K562 (cell line): ENCODE measurements at regions not wholly inside any gene's neighbourhood (a gene's known extent, or its start where the extent isn't known, plus 50 kb on each side); places are given as distances from the start of the nearest gene placed in this dataset.

Source experiments
- ATAC-seq: fragments of 200-7000 bp; cut with Tn5 transposase; 3 replicates; pipeline ENCODE4 v1.9.1; 2020; ENCODE audit warnings: moderate library complexity
- BruUV-seq: library from RNA; stranded (reverse); fragments of 400-500 nt; replicated peaks from 2 replicates; lab custom pipeline; 2021; lab: Mats Ljungman, UMichigan
- CTCF ChIA-PET: fragments of 300-600 bp; formaldehyde crosslinking; extraction: SDS; loops from one replicate; lab custom pipeline; 2021; ENCODE audit warnings: low intra/inter-chr PET ratio; lab: Yijun Ruan, JAX
- POLR2A ChIA-PET: fragments of 300-600, 350-650 bp; sonication (Branson Sonifier 250); formaldehyde crosslinking; extraction: SDS; loops from one replicate; lab custom pipeline; 2021; ENCODE audit warnings: antibody characterized with exemption, inconsistent platforms; lab: Yijun Ruan, JAX
- DNase-seq, 4 experiments: peaks; one replicate each; pipeline versions ENCODE4 v3.0.0 to v3.0.0-alpha.2; 2011 to 2018; ENCODE audit warnings: low spot score in 3 of 4, mixed read lengths in 3 of 4; ENCODE audit errors: extremely low read depth in 1 of 4
- FAIRE-seq: peaks from 2 replicates; lab custom pipeline; 2011; peaks lifted over from hg19 to GRCh38; lab: Jason Lieb, UNC
- H2AFZ ChIP-seq: 2 replicates; pipeline ENCODE4 v1.6.0; 2011; ENCODE audit warnings: low read depth, low read length, control low read depth, inconsistent platforms
- H3K27ac ChIP-seq: fragments of 200-600 bp; 3 replicates; pipeline ENCODE4 v1.8.0; 2011; ENCODE audit warnings: low read depth, mild to moderate bottlenecking, control low read depth, inconsistent platforms, low read length, moderate library complexity, mixed read lengths; ENCODE audit errors: extremely low read depth
- H3K27me3 ChIP-seq, 2 experiments: fragments of 300-600 bp in 1 of 2; 2 replicates in 1 of 2; 3 replicates in 1 of 2; pipeline versions ENCODE4 v1.6.0 to v1.8.0; 2011; ENCODE audit warnings: inconsistent platforms in 2 of 2, low read length in 2 of 2, mild to moderate bottlenecking in 1 of 2, mixed read lengths in 1 of 2, moderate library complexity in 1 of 2; ENCODE audit not compliant: control insufficient read depth in 2 of 2, insufficient read depth in 2 of 2
- H3K36me3 ChIP-seq: fragments of 300-600 bp; 3 replicates; pipeline ENCODE4 v1.8.0; 2011; ENCODE audit warnings: mild to moderate bottlenecking, low read length, inconsistent platforms; ENCODE audit not compliant: control insufficient read depth, insufficient read depth
- H3K4me1 ChIP-seq, 2 experiments: fragments of 200-600 bp in 1 of 2; replicated peaks in 1 of 2; 2 replicates in 1 of 2; 3 replicates in 1 of 2; pipeline versions ENCODE4 v1.5.1 to v1.8.0; 2011; ENCODE audit warnings: inconsistent platforms in 2 of 2, low read length in 2 of 2, mild to moderate bottlenecking in 1 of 2, mixed read lengths in 1 of 2, moderate library complexity in 1 of 2; ENCODE audit not compliant: control insufficient read depth in 2 of 2, insufficient read depth in 2 of 2
- H3K4me2 ChIP-seq: 2 replicates; pipeline ENCODE4 v1.6.1; 2011; ENCODE audit warnings: low read length, control low read depth, inconsistent platforms, mixed read lengths; ENCODE audit not compliant: insufficient read depth
- H3K4me3 ChIP-seq: fragments of 200-600 bp; sonication (generic), shearing (Covaris generic); 2 replicates; pipeline ENCODE4 v1.5.1; 2016; ENCODE audit warnings: control low read depth, inconsistent platforms
- H3K79me2 ChIP-seq: fragments of 200-600 bp; 3 replicates; pipeline ENCODE4 v1.8.0; 2011; ENCODE audit warnings: low read length, inconsistent platforms; ENCODE audit not compliant: control insufficient read depth, insufficient read depth
- H3K9ac ChIP-seq, 2 experiments: 2 replicates each; pipeline versions ENCODE4 v1.6.0 to v1.6.1; 2011; ENCODE audit warnings: low read depth in 2 of 2, low read length in 2 of 2, control low read depth in 1 of 2, inconsistent platforms in 1 of 2, mild to moderate bottlenecking in 1 of 2, mixed read lengths in 1 of 2; ENCODE audit not compliant: insufficient read depth in 1 of 2
- H3K9me1 ChIP-seq: one replicate; pipeline ENCODE4 v1.6.0; 2011; ENCODE audit warnings: inconsistent platforms, mild to moderate bottlenecking, low read length, moderate library complexity; ENCODE audit not compliant: control insufficient read depth, insufficient read depth
- H3K9me3 ChIP-seq: replicated peaks from 2 replicates; pipeline ENCODE4 v1.5.1; 2011; ENCODE audit warnings: low read depth, low read length, inconsistent platforms; ENCODE audit not compliant: control insufficient read depth, insufficient read depth
- H4K20me1 ChIP-seq: replicated peaks from 2 replicates; pipeline ENCODE4 v1.6.1; 2011; ENCODE audit warnings: low read length, inconsistent platforms, mixed read lengths; ENCODE audit not compliant: control insufficient read depth, insufficient read depth
- EHMT2 ChIP-seq: fragments of 450-650 bp; IDR thresholded peaks from 2 replicates; pipeline ENCODE4 v1.6.1; 2018; ENCODE audit warnings: antibody characterized with exemption
- GABPA ChIP-seq: fragments of 200-800 bp; sonication (Bioruptor generic); conservative IDR thresholded peaks from 2 replicates; pipeline ENCODE4 v1.6.1; 2016; ENCODE audit warnings: low read depth, missing genetic modification characterization, missing compliant biosample characterization
- JUND ChIP-seq, 2 experiments: IDR thresholded peaks; 2 replicates in 1 of 2; 3 replicates in 1 of 2; pipeline ENCODE4 v1.6.1; 2011; ENCODE audit warnings: borderline replicate concordance in 2 of 2, low read depth in 2 of 2, low read length in 2 of 2, improper control_type of control experiment in 1 of 2, missing biosample characterization in 1 of 2, missing genetic modification characterization in 1 of 2, missing genetic modification reagents in 1 of 2
- ZNF174 ChIP-seq: fragments of 250-450 bp; sonication (Bioruptor Pico); IDR thresholded peaks from 2 replicates; pipeline ENCODE4 v1.4.0; 2020; ENCODE audit warnings: mild to moderate bottlenecking
- ZNF217 ChIP-seq: sonication (generic); formaldehyde crosslinking; IDR thresholded peaks from 2 replicates; pipeline ENCODE4 v1.8.0; 2022; ENCODE audit warnings: mild to moderate bottlenecking, missing genetic modification reagents
- ZNF444 ChIP-seq: fragments of 250-450 bp; sonication (Bioruptor Pico); IDR thresholded peaks from 2 replicates; pipeline ENCODE4 v1.4.0; 2020; ENCODE audit warnings: mild to moderate bottlenecking, moderate library complexity
- WGBS: fragments of 100-300 bp; shearing (Covaris generic); methylation state at CpG from one replicate; pipeline ENCODE4 v1.1.6; 2016; ENCODE audit warnings: low coverage, mixed read lengths; ENCODE audit not compliant: insufficient coverage; ENCODE audit errors: missing lambda C conversion rate; 5-methylcytosine and 5-hydroxymethylcytosine counted together
- in situ Hi-C: fragments of 300-500 bp; cut with MboI; formaldehyde crosslinking; loops from 4 replicates; pipeline ENCODE4 v1.15.0; 2018; ENCODE audit warnings: inconsistent platforms, mixed read lengths
- intact Hi-C: fragments of 100-400 bp; cut with micrococcal nuclease; formaldehyde crosslinking; loops from 2 replicates; pipeline ENCODE4 v1.14.2; 2022
- TF ChIP-seq, protein P1 (sequence below): fragments of 450-650 bp; formaldehyde crosslinking; IDR thresholded peaks from 2 replicates; pipeline ENCODE4 v1.4.0; 2020; ENCODE audit warnings: mild to moderate bottlenecking, mixed read lengths
- TF ChIP-seq, protein P2 (sequence below): fragments of 250-450 bp; sonication (Bioruptor Pico); IDR thresholded peaks from 2 replicates; pipeline ENCODE4 v1.4.0; 2020; ENCODE audit warnings: borderline replicate concordance
- TF ChIP-seq, protein P3 (sequence below): sonication (generic); formaldehyde crosslinking; IDR thresholded peaks from 2 replicates; pipeline ENCODE4 v1.8.1; 2022; ENCODE audit warnings: missing genetic modification reagents
- TF ChIP-seq, protein P4 (sequence below): fragments of 250-450 bp; sonication (Bioruptor Pico); IDR thresholded peaks from 2 replicates; pipeline ENCODE4 v1.4.0; 2020

DNA sequence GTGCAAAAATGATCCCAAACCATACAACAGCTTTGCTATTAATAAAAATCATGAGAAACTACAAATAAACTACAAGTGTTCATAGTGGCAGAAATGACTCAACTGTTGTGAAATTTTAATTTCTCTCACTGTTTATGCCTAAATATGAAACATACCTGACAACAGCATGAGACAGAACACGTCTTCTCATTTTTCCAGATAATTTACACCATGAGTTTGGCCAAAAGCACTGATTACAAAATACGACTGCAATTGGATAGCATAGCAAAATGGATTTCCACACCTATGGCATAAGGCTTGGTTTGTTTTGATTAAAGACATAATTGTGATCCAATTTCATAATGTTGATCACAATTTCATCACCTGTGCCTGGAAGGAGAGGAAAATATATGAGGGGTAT lies 608.6 kb downstream of the GATA3 start (continued):
- TF ChIP-seq ZNF444 (CRISPR knock-in tag): no peak
- TF ChIP-seq, all 486 proteins: peak for 0

DNA sequence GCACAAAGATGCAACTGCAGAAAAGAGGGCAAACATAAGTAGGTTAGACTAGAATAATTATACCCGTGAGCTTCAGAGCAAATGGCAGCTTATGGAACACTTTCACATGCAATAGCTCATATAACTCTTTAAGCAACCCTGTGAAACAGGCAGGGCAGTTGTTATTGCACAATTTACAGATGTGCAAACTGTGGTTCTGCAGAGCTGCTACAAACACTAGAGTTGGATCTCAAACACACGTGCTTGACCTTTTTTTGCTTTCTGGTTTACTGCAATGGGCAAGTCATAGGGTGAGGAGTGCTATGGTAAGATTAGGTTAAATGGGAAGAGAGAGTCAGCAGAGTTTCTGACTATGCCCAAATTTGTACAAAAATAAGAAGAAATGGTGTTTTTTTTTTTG lies 610.8 kb downstream of the GATA3 start:
- no peaks in the 10 kb centered on the region for H4K20me1 ChIP-seq
- TF ChIP-seq EHMT2 (no peak), ZNF217 (CRISPR knock-in tag) (no peak), JUND (IDR thresholded peaks at IDR 0.05; ENCODE audit: borderline replicate concordance, low read depth, low read length) (no peak), JUND (tag; IDR thresholded peaks at IDR 0.05; ENCODE audit: borderline replicate concordance, low read depth, low read length) (no peak), GABPA (tag) (no peak), ZNF174 (CRISPR knock-in tag) (no peak)
- TF ChIP-seq, protein P1, sequence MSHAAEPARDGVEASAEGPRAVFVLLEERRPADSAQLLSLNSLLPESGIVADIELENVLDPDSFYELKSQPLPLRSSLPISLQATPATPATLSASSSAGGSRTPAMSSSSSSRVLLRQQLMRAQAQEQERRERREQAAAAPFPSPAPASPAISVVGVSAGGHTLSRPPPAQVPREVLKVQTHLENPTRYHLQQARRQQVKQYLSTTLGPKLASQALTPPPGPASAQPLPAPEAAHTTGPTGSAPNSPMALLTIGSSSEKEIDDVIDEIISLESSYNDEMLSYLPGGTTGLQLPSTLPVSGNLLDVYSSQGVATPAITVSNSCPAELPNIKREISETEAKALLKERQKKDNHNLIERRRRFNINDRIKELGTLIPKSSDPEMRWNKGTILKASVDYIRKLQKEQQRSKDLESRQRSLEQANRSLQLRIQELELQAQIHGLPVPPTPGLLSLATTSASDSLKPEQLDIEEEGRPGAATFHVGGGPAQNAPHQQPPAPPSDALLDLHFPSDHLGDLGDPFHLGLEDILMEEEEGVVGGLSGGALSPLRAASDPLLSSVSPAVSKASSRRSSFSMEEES (CRISPR knock-in tag): no peak
- TF ChIP-seq, protein P2, sequence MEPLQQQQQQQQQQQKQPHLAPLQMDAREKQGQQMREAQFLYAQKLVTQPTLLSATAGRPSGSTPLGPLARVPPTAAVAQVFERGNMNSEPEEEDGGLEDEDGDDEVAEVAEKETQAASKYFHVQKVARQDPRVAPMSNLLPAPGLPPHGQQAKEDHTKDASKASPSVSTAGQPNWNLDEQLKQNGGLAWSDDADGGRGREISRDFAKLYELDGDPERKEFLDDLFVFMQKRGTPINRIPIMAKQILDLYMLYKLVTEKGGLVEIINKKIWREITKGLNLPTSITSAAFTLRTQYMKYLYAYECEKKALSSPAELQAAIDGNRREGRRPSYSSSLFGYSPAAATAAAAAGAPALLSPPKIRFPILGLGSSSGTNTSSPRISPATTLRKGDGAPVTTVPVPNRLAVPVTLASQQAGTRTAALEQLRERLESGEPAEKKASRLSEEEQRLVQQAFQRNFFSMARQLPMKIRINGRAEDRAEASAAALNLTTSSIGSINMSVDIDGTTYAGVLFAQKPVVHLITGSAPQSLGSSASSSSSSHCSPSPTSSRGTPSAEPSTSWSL (CRISPR knock-in tag): no peak
- TF ChIP-seq, protein P3, sequence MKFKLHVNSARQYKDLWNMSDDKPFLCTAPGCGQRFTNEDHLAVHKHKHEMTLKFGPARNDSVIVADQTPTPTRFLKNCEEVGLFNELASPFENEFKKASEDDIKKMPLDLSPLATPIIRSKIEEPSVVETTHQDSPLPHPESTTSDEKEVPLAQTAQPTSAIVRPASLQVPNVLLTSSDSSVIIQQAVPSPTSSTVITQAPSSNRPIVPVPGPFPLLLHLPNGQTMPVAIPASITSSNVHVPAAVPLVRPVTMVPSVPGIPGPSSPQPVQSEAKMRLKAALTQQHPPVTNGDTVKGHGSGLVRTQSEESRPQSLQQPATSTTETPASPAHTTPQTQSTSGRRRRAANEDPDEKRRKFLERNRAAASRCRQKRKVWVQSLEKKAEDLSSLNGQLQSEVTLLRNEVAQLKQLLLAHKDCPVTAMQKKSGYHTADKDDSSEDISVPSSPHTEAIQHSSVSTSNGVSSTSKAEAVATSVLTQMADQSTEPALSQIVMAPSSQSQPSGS: no peak
- TF ChIP-seq, protein P4, sequence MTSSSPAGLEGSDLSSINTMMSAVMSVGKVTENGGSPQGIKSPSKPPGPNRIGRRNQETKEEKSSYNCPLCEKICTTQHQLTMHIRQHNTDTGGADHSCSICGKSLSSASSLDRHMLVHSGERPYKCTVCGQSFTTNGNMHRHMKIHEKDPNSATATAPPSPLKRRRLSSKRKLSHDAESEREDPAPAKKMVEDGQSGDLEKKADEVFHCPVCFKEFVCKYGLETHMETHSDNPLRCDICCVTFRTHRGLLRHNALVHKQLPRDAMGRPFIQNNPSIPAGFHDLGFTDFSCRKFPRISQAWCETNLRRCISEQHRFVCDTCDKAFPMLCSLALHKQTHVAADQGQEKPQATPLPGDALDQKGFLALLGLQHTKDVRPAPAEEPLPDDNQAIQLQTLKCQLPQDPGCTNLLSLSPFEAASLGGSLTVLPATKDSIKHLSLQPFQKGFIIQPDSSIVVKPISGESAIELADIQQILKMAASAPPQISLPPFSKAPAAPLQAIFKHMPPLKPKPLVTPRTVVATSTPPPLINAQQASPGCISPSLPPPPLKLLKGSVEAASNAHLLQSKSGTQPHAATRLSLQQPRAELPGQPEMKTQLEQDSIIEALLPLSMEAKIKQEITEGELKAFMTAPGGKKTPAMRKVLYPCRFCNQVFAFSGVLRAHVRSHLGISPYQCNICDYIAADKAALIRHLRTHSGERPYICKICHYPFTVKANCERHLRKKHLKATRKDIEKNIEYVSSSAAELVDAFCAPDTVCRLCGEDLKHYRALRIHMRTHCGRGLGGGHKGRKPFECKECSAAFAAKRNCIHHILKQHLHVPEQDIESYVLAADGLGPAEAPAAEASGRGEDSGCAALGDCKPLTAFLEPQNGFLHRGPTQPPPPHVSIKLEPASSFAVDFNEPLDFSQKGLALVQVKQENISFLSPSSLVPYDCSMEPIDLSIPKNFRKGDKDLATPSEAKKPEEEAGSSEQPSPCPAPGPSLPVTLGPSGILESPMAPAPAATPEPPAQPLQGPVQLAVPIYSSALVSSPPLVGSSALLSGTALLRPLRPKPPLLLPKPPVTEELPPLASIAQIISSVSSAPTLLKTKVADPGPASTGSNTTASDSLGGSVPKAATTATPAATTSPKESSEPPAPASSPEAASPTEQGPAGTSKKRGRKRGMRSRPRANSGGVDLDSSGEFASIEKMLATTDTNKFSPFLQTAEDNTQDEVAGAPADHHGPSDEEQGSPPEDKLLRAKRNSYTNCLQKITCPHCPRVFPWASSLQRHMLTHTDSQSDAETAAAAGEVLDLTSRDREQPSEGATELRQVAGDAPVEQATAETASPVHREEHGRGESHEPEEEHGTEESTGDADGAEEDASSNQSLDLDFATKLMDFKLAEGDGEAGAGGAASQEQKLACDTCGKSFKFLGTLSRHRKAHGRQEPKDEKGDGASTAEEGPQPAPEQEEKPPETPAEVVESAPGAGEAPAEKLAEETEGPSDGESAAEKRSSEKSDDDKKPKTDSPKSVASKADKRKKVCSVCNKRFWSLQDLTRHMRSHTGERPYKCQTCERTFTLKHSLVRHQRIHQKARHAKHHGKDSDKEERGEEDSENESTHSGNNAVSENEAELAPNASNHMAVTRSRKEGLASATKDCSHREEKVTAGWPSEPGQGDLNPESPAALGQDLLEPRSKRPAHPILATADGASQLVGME: no peak

More for the DNA sequence above, 610.8 kb downstream of the GATA3 start:
- 0% methylated on average over 2 of the region's 2 CpGs for WGBS
- Histone ChIP-seq H3K27me3 (no peaks in the 10 kb centered on the region), H3K4me3 (no peak overlapping the region), H3K27ac (no peak overlapping the region), H2AFZ (no peak overlapping the region), H3K4me2 (no peak overlapping the region), H3K79me2 (no peaks in the 10 kb centered on the region), H3K9me3 (no peaks in the 10 kb centered on the region), H3K9me1 (no peaks in the 10 kb centered on the region), H3K9ac (no peak overlapping the region), H3K36me3 (no peaks in the 10 kb centered on the region), H3K4me1 (no peaks in the 10 kb centered on the region)
- in situ Hi-C loops (no loop called here), intact Hi-C loops (no loop called here)
- no peak for ATAC-seq
- POLR2A ChIA-PET: no interaction called here
- CTCF ChIA-PET: no interaction called here
- DNase-seq: no peak
- BruUV-seq: no TSS peak
- FAIRE-seq: no peak
